ENCODE measurements at regions not wholly inside any gene's neighbourhood (a gene's known extent, or its start where the extent isn't known, plus 50 kb on each side); places are given as distances from the start of the nearest gene placed in this dataset.

DNA sequence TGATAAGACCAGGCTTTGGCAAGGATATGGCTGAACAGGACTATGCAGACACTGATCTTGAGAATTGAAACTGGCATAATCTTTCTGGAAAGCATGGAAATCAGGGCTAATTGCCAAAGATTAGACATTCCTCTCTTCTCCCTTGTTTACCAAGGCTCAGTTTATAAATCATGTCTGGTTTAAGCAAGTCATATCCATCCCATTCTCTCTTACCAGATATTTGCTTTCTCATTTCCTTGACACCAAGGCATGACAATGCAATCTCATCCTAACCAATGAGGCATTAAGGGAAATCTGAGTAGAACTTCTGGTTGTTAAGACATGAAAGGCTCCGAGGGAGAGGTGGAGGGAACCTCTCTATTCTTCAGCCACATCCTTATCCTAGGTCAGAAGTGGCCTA, 110.3 kb upstream of the CEP85L start:
- no peak for TF ChIP-seq MAX (IDR thresholded peaks at IDR 0.05)
- TF ChIP-seq EGR1 (IDR thresholded peaks at IDR 0.05): no peak
- no peak for TF ChIP-seq USF1 (IDR thresholded peaks at IDR 0.05)
- TF ChIP-seq, protein P1, sequence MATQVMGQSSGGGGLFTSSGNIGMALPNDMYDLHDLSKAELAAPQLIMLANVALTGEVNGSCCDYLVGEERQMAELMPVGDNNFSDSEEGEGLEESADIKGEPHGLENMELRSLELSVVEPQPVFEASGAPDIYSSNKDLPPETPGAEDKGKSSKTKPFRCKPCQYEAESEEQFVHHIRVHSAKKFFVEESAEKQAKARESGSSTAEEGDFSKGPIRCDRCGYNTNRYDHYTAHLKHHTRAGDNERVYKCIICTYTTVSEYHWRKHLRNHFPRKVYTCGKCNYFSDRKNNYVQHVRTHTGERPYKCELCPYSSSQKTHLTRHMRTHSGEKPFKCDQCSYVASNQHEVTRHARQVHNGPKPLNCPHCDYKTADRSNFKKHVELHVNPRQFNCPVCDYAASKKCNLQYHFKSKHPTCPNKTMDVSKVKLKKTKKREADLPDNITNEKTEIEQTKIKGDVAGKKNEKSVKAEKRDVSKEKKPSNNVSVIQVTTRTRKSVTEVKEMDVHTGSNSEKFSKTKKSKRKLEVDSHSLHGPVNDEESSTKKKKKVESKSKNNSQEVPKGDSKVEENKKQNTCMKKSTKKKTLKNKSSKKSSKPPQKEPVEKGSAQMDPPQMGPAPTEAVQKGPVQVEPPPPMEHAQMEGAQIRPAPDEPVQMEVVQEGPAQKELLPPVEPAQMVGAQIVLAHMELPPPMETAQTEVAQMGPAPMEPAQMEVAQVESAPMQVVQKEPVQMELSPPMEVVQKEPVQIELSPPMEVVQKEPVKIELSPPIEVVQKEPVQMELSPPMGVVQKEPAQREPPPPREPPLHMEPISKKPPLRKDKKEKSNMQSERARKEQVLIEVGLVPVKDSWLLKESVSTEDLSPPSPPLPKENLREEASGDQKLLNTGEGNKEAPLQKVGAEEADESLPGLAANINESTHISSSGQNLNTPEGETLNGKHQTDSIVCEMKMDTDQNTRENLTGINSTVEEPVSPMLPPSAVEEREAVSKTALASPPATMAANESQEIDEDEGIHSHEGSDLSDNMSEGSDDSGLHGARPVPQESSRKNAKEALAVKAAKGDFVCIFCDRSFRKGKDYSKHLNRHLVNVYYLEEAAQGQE (IDR thresholded peaks at IDR 0.05; ENCODE audit: low read depth): no peak

DNA sequence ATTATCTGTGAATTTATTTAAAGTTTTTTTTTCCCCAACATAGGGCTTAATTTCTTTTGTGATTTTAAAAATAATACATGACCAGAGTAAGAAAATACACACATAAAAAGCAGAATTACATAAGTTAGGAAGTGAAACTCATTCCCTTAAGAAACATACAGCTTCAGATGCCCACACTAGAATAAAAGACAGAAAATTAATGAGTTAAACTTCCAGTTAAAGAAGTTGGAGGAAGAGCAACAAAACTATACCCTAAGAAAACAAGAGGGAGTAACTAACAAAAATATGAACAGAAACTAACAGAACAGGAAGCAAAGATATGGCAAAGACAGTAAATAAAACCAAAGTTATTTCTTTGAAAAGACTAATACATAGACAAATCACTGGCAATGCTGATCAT, 107.6 kb upstream of the CEP85L start:
- TF ChIP-seq USF1 (IDR thresholded peaks at IDR 0.05) (no peak), EGR1 (IDR thresholded peaks at IDR 0.05) (no peak), NFIC (IDR thresholded peaks at IDR 0.05) (no peak), TCF12 (IDR thresholded peaks at IDR 0.05; ENCODE audit: low read depth) (no peak), TAF1 (IDR thresholded peaks at IDR 0.05; ENCODE audit: low read depth) (no peak), ZBTB7A (IDR thresholded peaks at IDR 0.05; ENCODE audit: low read depth) (no peak), CREB1 (IDR thresholded peaks at IDR 0.05; ENCODE audit: low read depth) (no peak), CEBPB (IDR thresholded peaks at IDR 0.05) (no peak), YY1 (IDR thresholded peaks at IDR 0.05; ENCODE audit: low read depth) (no peak), FOXM1 (IDR thresholded peaks at IDR 0.05; ENCODE audit: borderline replicate concordance, low read depth) (no peak), TEAD4 (IDR thresholded peaks at IDR 0.05) (no peak), RAD21 (IDR thresholded peaks at IDR 0.05; ENCODE audit: low read depth) (no peak), EP300 (IDR thresholded peaks at IDR 0.05; ENCODE audit: borderline replicate concordance) (no peak), MAX (IDR thresholded peaks at IDR 0.05) (no peak)
- TF ChIP-seq, protein P1 (IDR thresholded peaks at IDR 0.05; ENCODE audit: low read depth): no peak

GRCh38 chr6:118755941-118756646, 104.7 kb upstream of the CEP85L start:
- TF ChIP-seq NFIC (IDR thresholded peaks at IDR 0.05): no peak
- TF ChIP-seq FOXM1 (IDR thresholded peaks at IDR 0.05; ENCODE audit: borderline replicate concordance, low read depth): no peak
- TF ChIP-seq RAD21 (IDR thresholded peaks at IDR 0.05; ENCODE audit: low read depth): no peak
- no peak for TF ChIP-seq TCF12 (IDR thresholded peaks at IDR 0.05; ENCODE audit: low read depth)
- TF ChIP-seq YY1 (IDR thresholded peaks at IDR 0.05; ENCODE audit: low read depth): no peak
- no peak for TF ChIP-seq EGR1 (IDR thresholded peaks at IDR 0.05)
- TF ChIP-seq ZBTB7A (IDR thresholded peaks at IDR 0.05; ENCODE audit: low read depth): no peak
- TF ChIP-seq CREB1 (IDR thresholded peaks at IDR 0.05; ENCODE audit: low read depth): no peak

DNA sequence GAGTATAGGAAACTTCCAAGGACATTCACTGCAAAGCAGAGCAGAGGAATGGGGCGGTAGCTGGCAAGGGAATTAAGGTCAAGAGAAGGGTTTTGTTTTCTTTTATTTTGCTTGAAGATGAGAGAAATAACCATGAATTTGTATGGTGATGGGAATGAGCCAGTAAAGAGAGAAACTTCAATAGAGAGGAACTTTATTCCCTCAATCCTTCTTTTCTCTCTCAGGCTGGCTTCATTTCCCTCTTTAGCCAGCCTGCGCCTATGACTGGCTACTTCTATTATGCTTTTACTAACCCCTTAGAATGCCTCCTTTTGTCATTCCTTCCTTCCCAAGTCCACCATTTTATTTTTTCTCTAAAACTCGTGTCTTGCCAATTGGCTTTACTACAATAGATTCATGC, 101.4 kb upstream of the CEP85L start:
- TF ChIP-seq, protein P1 (IDR thresholded peaks at IDR 0.05; ENCODE audit: low read depth): no peak
- TF ChIP-seq RAD21 (IDR thresholded peaks at IDR 0.05; ENCODE audit: low read depth): no peak
- TF ChIP-seq TAF1 (IDR thresholded peaks at IDR 0.05; ENCODE audit: low read depth): no peak
- no peak for TF ChIP-seq TEAD4 (IDR thresholded peaks at IDR 0.05)
- no peak for TF ChIP-seq MAX (IDR thresholded peaks at IDR 0.05)
- no peak for TF ChIP-seq FOXM1 (IDR thresholded peaks at IDR 0.05; ENCODE audit: borderline replicate concordance, low read depth)
- TF ChIP-seq YY1 (IDR thresholded peaks at IDR 0.05; ENCODE audit: low read depth): no peak
- no peak for TF ChIP-seq EP300 (IDR thresholded peaks at IDR 0.05; ENCODE audit: borderline replicate concordance)
- no peak for TF ChIP-seq EGR1 (IDR thresholded peaks at IDR 0.05)
- no peak for TF ChIP-seq ZBTB7A (IDR thresholded peaks at IDR 0.05; ENCODE audit: low read depth)
- no peak for TF ChIP-seq USF1 (IDR thresholded peaks at IDR 0.05)

All from Ishikawa (cell line).